K562 (cell line): ENCODE measurements at regions not wholly inside any gene's neighbourhood (a gene's known extent, or its start where the extent isn't known, plus 50 kb on each side); places are given as distances from the start of the nearest gene placed in this dataset.

Experiments
- ATAC-seq: fragments of 200-7000 bp; cut with Tn5 transposase; 3 replicates; pipeline ENCODE4 v1.9.1; 2020; ENCODE audit warnings: moderate library complexity
- BruUV-seq: library from RNA; stranded (reverse); fragments of 400-500 nt; replicated peaks from 2 replicates; lab custom pipeline; 2021; lab: Mats Ljungman, UMichigan
- CTCF ChIA-PET: fragments of 300-600 bp; formaldehyde crosslinking; extraction: SDS; loops from one replicate; lab custom pipeline; 2021; ENCODE audit warnings: low intra/inter-chr PET ratio; lab: Yijun Ruan, JAX
- POLR2A ChIA-PET: fragments of 300-600, 350-650 bp; sonication (Branson Sonifier 250); formaldehyde crosslinking; extraction: SDS; loops from one replicate; lab custom pipeline; 2021; ENCODE audit warnings: antibody characterized with exemption, inconsistent platforms; lab: Yijun Ruan, JAX
- DNase-seq, 4 experiments: peaks; one replicate each; pipeline versions ENCODE4 v3.0.0 to v3.0.0-alpha.2; 2011 to 2018; ENCODE audit warnings: low spot score in 3 of 4, mixed read lengths in 3 of 4; ENCODE audit errors: extremely low read depth in 1 of 4
- FAIRE-seq: peaks from 2 replicates; lab custom pipeline; 2011; peaks lifted over from hg19 to GRCh38; lab: Jason Lieb, UNC
- H2AFZ ChIP-seq: 2 replicates; pipeline ENCODE4 v1.6.0; 2011; ENCODE audit warnings: low read depth, low read length, control low read depth, inconsistent platforms
- H3K27ac ChIP-seq: fragments of 200-600 bp; 3 replicates; pipeline ENCODE4 v1.8.0; 2011; ENCODE audit warnings: low read depth, mild to moderate bottlenecking, control low read depth, inconsistent platforms, low read length, moderate library complexity, mixed read lengths; ENCODE audit errors: extremely low read depth
- H3K27me3 ChIP-seq, 2 experiments: fragments of 300-600 bp in 1 of 2; 2 replicates in 1 of 2; 3 replicates in 1 of 2; pipeline versions ENCODE4 v1.6.0 to v1.8.0; 2011; ENCODE audit warnings: inconsistent platforms in 2 of 2, low read length in 2 of 2, mild to moderate bottlenecking in 1 of 2, mixed read lengths in 1 of 2, moderate library complexity in 1 of 2; ENCODE audit not compliant: control insufficient read depth in 2 of 2, insufficient read depth in 2 of 2
- H3K36me3 ChIP-seq: fragments of 300-600 bp; 3 replicates; pipeline ENCODE4 v1.8.0; 2011; ENCODE audit warnings: mild to moderate bottlenecking, low read length, inconsistent platforms; ENCODE audit not compliant: control insufficient read depth, insufficient read depth
- H3K4me1 ChIP-seq, 2 experiments: fragments of 200-600 bp in 1 of 2; replicated peaks in 1 of 2; 2 replicates in 1 of 2; 3 replicates in 1 of 2; pipeline versions ENCODE4 v1.5.1 to v1.8.0; 2011; ENCODE audit warnings: inconsistent platforms in 2 of 2, low read length in 2 of 2, mild to moderate bottlenecking in 1 of 2, mixed read lengths in 1 of 2, moderate library complexity in 1 of 2; ENCODE audit not compliant: control insufficient read depth in 2 of 2, insufficient read depth in 2 of 2
- H3K4me2 ChIP-seq: 2 replicates; pipeline ENCODE4 v1.6.1; 2011; ENCODE audit warnings: low read length, control low read depth, inconsistent platforms, mixed read lengths; ENCODE audit not compliant: insufficient read depth
- H3K4me3 ChIP-seq: fragments of 200-600 bp; sonication (generic), shearing (Covaris generic); 2 replicates; pipeline ENCODE4 v1.5.1; 2016; ENCODE audit warnings: control low read depth, inconsistent platforms
- H3K79me2 ChIP-seq: fragments of 200-600 bp; 3 replicates; pipeline ENCODE4 v1.8.0; 2011; ENCODE audit warnings: low read length, inconsistent platforms; ENCODE audit not compliant: control insufficient read depth, insufficient read depth
- H3K9ac ChIP-seq, 2 experiments: 2 replicates each; pipeline versions ENCODE4 v1.6.0 to v1.6.1; 2011; ENCODE audit warnings: low read depth in 2 of 2, low read length in 2 of 2, control low read depth in 1 of 2, inconsistent platforms in 1 of 2, mild to moderate bottlenecking in 1 of 2, mixed read lengths in 1 of 2; ENCODE audit not compliant: insufficient read depth in 1 of 2
- H3K9me1 ChIP-seq: one replicate; pipeline ENCODE4 v1.6.0; 2011; ENCODE audit warnings: inconsistent platforms, mild to moderate bottlenecking, low read length, moderate library complexity; ENCODE audit not compliant: control insufficient read depth, insufficient read depth
- H3K9me3 ChIP-seq: replicated peaks from 2 replicates; pipeline ENCODE4 v1.5.1; 2011; ENCODE audit warnings: low read depth, low read length, inconsistent platforms; ENCODE audit not compliant: control insufficient read depth, insufficient read depth
- H4K20me1 ChIP-seq: replicated peaks from 2 replicates; pipeline ENCODE4 v1.6.1; 2011; ENCODE audit warnings: low read length, inconsistent platforms, mixed read lengths; ENCODE audit not compliant: control insufficient read depth, insufficient read depth
- E2F5 ChIP-seq: sonication (generic); formaldehyde crosslinking; IDR thresholded peaks from 2 replicates; pipeline ENCODE4 v1.8.0; 2022; ENCODE audit warnings: mild to moderate bottlenecking, missing genetic modification reagents
- ETV5 ChIP-seq: sonication (generic); formaldehyde crosslinking; IDR thresholded peaks from 2 replicates; pipeline ENCODE4 v1.4.0; 2020; ENCODE audit warnings: low read depth, mild to moderate bottlenecking, missing genetic modification reagents
- HMGN3 ChIP-seq: IDR thresholded peaks from 2 replicates; pipeline ENCODE4 v1.6.1; 2011; ENCODE audit warnings: borderline replicate concordance, low read depth, mild to moderate bottlenecking, mixed read lengths, low read length; ENCODE audit not compliant: insufficient read length; ENCODE audit errors: extremely low read depth
- KLF10 ChIP-seq: fragments of 250-450 bp; sonication (Bioruptor Pico); IDR thresholded peaks from 2 replicates; pipeline ENCODE4 v1.6.1; 2021; ENCODE audit warnings: matching md5 sums
- MTA3 ChIP-seq: fragments of 450-650 bp; formaldehyde crosslinking; IDR thresholded peaks from 2 replicates; pipeline ENCODE4 v1.6.1; 2017; ENCODE audit warnings: mild to moderate bottlenecking, borderline replicate concordance
- NCOA6 ChIP-seq: fragments of 450-650 bp; IDR thresholded peaks from 2 replicates; pipeline ENCODE4 v1.6.1; 2017; ENCODE audit warnings: mild to moderate bottlenecking
- NCOR1 ChIP-seq: fragments of 450-650 bp; IDR thresholded peaks from 2 replicates; pipeline ENCODE4 v1.6.1; 2016; ENCODE audit warnings: mild to moderate bottlenecking, moderate library complexity
- NR0B1 ChIP-seq: fragments of 450-650 bp; IDR thresholded peaks from one replicate; pipeline ENCODE4 v1.6.1; 2018; ENCODE audit warnings: mild to moderate bottlenecking, moderate library complexity; ENCODE audit not compliant: partially characterized antibody
- PTRF ChIP-seq: fragments of 450-650 bp; IDR thresholded peaks from 2 replicates; pipeline ENCODE4 v1.6.1; 2016; ENCODE audit warnings: mild to moderate bottlenecking, missing genetic modification characterization, missing compliant biosample characterization
- SRSF1 ChIP-seq: fragments of 200-400 bp; formaldehyde crosslinking; IDR thresholded peaks from 2 replicates; pipeline ENCODE4 v1.6.1; 2017; ENCODE audit warnings: mild to moderate bottlenecking, low read depth, low read length, moderate library complexity
- TBP ChIP-seq: optimal IDR thresholded peaks from 2 replicates; pipeline ENCODE3; 2011; ENCODE audit warnings: low read depth, low read length, improper control_type of control experiment
- TOE1 ChIP-seq, 2 experiments: fragments of 450-650 bp in 1 of 2; sonication (generic) in 1 of 2; formaldehyde crosslinking in 1 of 2; IDR thresholded peaks; 2 replicates each; pipeline versions ENCODE4 v1.7.1 to v1.8.0; 2016 to 2022; ENCODE audit warnings: borderline replicate concordance in 2 of 2, mild to moderate bottlenecking in 2 of 2, antibody characterized with exemption in 1 of 2, inconsistent platforms in 1 of 2, low read depth in 1 of 2, missing genetic modification reagents in 1 of 2, moderate library complexity in 1 of 2
- ZNF239 ChIP-seq: fragments of 250-450 bp; sonication (Bioruptor Pico); IDR thresholded peaks from 2 replicates; pipeline ENCODE4 v1.4.0; 2020; ENCODE audit warnings: mild to moderate bottlenecking
- ZNF644 ChIP-seq: fragments of 200-800 bp; sonication (Bioruptor generic); IDR thresholded peaks from 2 replicates; pipeline ENCODE4 v1.6.1; 2016; ENCODE audit warnings: low read depth, missing genetic modification characterization, missing compliant biosample characterization
- WGBS: fragments of 100-300 bp; shearing (Covaris generic); methylation state at CpG from one replicate; pipeline ENCODE4 v1.1.6; 2016; ENCODE audit warnings: low coverage, mixed read lengths; ENCODE audit not compliant: insufficient coverage; ENCODE audit errors: missing lambda C conversion rate; 5-methylcytosine and 5-hydroxymethylcytosine counted together
- in situ Hi-C: fragments of 300-500 bp; cut with MboI; formaldehyde crosslinking; loops from 4 replicates; pipeline ENCODE4 v1.15.0; 2018; ENCODE audit warnings: inconsistent platforms, mixed read lengths
- intact Hi-C: fragments of 100-400 bp; cut with micrococcal nuclease; formaldehyde crosslinking; loops from 2 replicates; pipeline ENCODE4 v1.14.2; 2022
- TF ChIP-seq, protein P1 (sequence below): IDR thresholded peaks from 2 replicates; pipeline ENCODE4 v1.6.1; 2011; ENCODE audit not compliant: insufficient read length; ENCODE audit errors: extremely low read depth

GRCh38 chr4:14478504-14478903, 523.8 kb upstream of the CPEB2 start:
- ChIA-PET POLR2A (no interaction called here), CTCF (no interaction called here)
- no peaks in the 10 kb centered on the region for H3K9me1 ChIP-seq
- H3K9me3 ChIP-seq, result peaks cover 2% of the 10 kb centered on the region; the same call in 1 of the 2 replicates
- no peak overlapping the region for H3K4me3 ChIP-seq
- in situ Hi-C loops, result no loop called here
- no peak overlapping the region for H3K9ac ChIP-seq
- BruUV-seq, result no TSS peak
- WGBS, result 10% methylated on average over 4 of the region's 5 CpGs
- DNase-seq, result no peak
- H3K4me1 ChIP-seq, result no peaks in the 10 kb centered on the region
- no peak for ATAC-seq
- H3K27me3 ChIP-seq, result no peaks in the 10 kb centered on the region
- H2AFZ ChIP-seq, result no peak overlapping the region
- H3K4me2 ChIP-seq, result no peak overlapping the region
- no peak for FAIRE-seq
- no peak overlapping the region for H3K27ac ChIP-seq
- H3K79me2 ChIP-seq, result no peaks in the 10 kb centered on the region
- H4K20me1 ChIP-seq, result no peaks in the 10 kb centered on the region
- TF ChIP-seq PTRF (tag) (no peak), TBP (no peak), TOE1 (IDR thresholded peaks at IDR 0.05; ENCODE audit: borderline replicate concordance) (no peak), TOE1 (CRISPR knock-in tag; IDR thresholded peaks at IDR 0.05; ENCODE audit: borderline replicate concordance, low read depth) (no peak)
- TF ChIP-seq, all 486 proteins: peak for 0
- H3K36me3 ChIP-seq, result no peaks in the 10 kb centered on the region
- intact Hi-C loops, result no loop called here

- H4K20me1 ChIP-seq, result no peaks in the 10 kb centered on the region
- no peaks in the 10 kb centered on the region for H3K9me3 ChIP-seq
- no peak overlapping the region for H3K27ac ChIP-seq
- POLR2A ChIA-PET, result no interaction called here
- DNase-seq (no peak), ATAC-seq (no peak), FAIRE-seq (no peak)
- H3K27me3 ChIP-seq, result no peaks in the 10 kb centered on the region
- CTCF ChIA-PET, result no interaction called here
- no peaks in the 10 kb centered on the region for H3K36me3 ChIP-seq
- no TSS peak for BruUV-seq
- 7% methylated on average over 1 of the region's 1 CpG for WGBS
- no peaks in the 10 kb centered on the region for H3K79me2 ChIP-seq
- H3K4me1 ChIP-seq, result no peaks in the 10 kb centered on the region
- no peak overlapping the region for H2AFZ ChIP-seq
- H3K9ac ChIP-seq, result no peak overlapping the region
- intact Hi-C loops (no loop called here), in situ Hi-C loops (no loop called here)
- H3K9me1 ChIP-seq, result no peaks in the 10 kb centered on the region
- H3K4me2 ChIP-seq, result no peak overlapping the region
- H3K4me3 ChIP-seq, result no peak overlapping the region
- TF ChIP-seq ZNF239 (CRISPR knock-in tag) (no peak), NR0B1 (no peak), SRSF1 (no peak), ZNF644 (tag) (no peak), E2F5 (CRISPR knock-in tag) (no peak), KLF10 (CRISPR knock-in tag) (no peak), NCOR1 (no peak), NCOA6 (no peak), ETV5 (CRISPR knock-in tag) (no peak), HMGN3 (no peak), MTA3 (no peak)
- TF ChIP-seq, protein P1, sequence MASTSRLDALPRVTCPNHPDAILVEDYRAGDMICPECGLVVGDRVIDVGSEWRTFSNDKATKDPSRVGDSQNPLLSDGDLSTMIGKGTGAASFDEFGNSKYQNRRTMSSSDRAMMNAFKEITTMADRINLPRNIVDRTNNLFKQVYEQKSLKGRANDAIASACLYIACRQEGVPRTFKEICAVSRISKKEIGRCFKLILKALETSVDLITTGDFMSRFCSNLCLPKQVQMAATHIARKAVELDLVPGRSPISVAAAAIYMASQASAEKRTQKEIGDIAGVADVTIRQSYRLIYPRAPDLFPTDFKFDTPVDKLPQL, result no peak
Observed at GRCh38 chr4:14496408-14496807, 505.9 kb upstream of the CPEB2 start.
